IPS DF 6.9 (cell line): ENCODE measurements at regions not wholly inside any gene's neighbourhood (a gene's known extent, or its start where the extent isn't known, plus 50 kb on each side); places are given as distances from the start of the nearest gene placed in this dataset.

ENCODE experiments used
- DNase-seq: peaks from one replicate; pipeline ENCODE4 v3.0.0-alpha.2; 2013; ENCODE audit warnings: low read depth, low spot score
- H3K27ac ChIP-seq: one replicate; pipeline ENCODE4 v1.5.1; 2013; ENCODE audit warnings: low read length, control low read depth
- H3K27me3 ChIP-seq: 2 replicates; pipeline ENCODE4 v1.6.1; 2013; ENCODE audit warnings: mild to moderate bottlenecking, low read length; ENCODE audit not compliant: control insufficient read depth, insufficient read depth
- H3K36me3 ChIP-seq: 2 replicates; pipeline ENCODE4 v1.6.1; 2013; ENCODE audit warnings: low read length; ENCODE audit not compliant: control insufficient read depth, insufficient read depth
- H3K4me1 ChIP-seq: 2 replicates; pipeline ENCODE4 v1.6.1; 2013; ENCODE audit warnings: low read length; ENCODE audit not compliant: control insufficient read depth, insufficient read depth
- H3K4me3 ChIP-seq: 2 replicates; pipeline ENCODE4 v1.5.1; 2013; ENCODE audit warnings: mild to moderate bottlenecking, low read length
- H3K9me3 ChIP-seq: 2 replicates; pipeline ENCODE4 v1.6.1; 2013; ENCODE audit warnings: low read length, inconsistent platforms; ENCODE audit not compliant: control insufficient read depth, insufficient read depth
- WGBS: extraction: QIAGEN DNeasy Blood & Tissue Kit; methylation state at CpG from one replicate; pipeline ENCODE4 v1.1.7; 2013; ENCODE audit warnings: mixed read lengths, missing lambda C conversion rate; ENCODE audit not compliant: insufficient read length, insufficient coverage; 5-methylcytosine and 5-hydroxymethylcytosine counted together

DNA sequence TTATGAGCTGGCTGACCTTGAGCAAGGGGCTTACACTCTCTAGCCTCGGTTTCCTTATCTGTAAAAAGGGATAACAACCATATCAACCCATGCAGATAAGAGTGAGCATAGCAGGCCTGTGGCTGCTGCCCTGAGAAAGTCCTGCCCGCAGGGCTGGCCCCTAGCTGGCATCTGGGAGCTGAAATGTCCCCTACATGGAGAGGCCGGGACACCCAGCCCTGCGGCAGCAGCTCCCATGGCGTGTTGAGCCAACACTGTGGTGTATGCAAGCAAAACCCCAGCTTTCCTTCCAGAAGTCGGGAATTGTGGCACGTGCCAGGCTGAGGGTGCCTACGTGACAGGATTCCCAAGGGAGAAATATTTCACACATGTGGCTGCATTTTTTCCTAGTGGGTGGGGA is 358.9 kb downstream of the CTTN start:
- H3K4me3 ChIP-seq, result no peak overlapping the region
- peaks cover 2% of the 10 kb centered on the region; the same call in 1 of the 2 replicates for H3K4me1 ChIP-seq
- H3K36me3 ChIP-seq, result no peaks in the 10 kb centered on the region
- H3K27me3 ChIP-seq, result no peaks in the 10 kb centered on the region
- no peak overlapping the region for H3K27ac ChIP-seq
- DNase-seq, result no peak
- no peaks in the 10 kb centered on the region for H3K9me3 ChIP-seq
- no CpG with 5 or more reads among the region's 8 CpGs for WGBS

- no CpG with 5 or more reads among the region's 20 CpGs for WGBS
- no peaks in the 10 kb centered on the region for H3K27me3 ChIP-seq
Measured at GRCh38 chr11:70758206-70758605, 359.9 kb downstream of the CTTN start.

GRCh38 chr11:70759846-70760245 is 361.5 kb downstream of the CTTN start:
- Histone ChIP-seq H3K4me3 (no peak overlapping the region), H3K27ac (no peak overlapping the region), H3K36me3 (no peaks in the 10 kb centered on the region), H3K27me3 (no peaks in the 10 kb centered on the region), H3K4me1 (peaks cover 2% of the 10 kb centered on the region; the same call in 1 of the 2 replicates), H3K9me3 (no peaks in the 10 kb centered on the region)
- no peak for DNase-seq
- no CpG with 5 or more reads among the region's 8 CpGs for WGBS

More at GRCh38 chr11:70758206-70758605, 359.9 kb downstream of the CTTN start:
- Histone ChIP-seq H3K36me3 (no peaks in the 10 kb centered on the region), H3K27ac (no peak overlapping the region), H3K9me3 (no peaks in the 10 kb centered on the region), H3K4me1 (peaks cover 2% of the 10 kb centered on the region; the same call in 1 of the 2 replicates), H3K4me3 (no peak overlapping the region)
- no peak for DNase-seq

DNA sequence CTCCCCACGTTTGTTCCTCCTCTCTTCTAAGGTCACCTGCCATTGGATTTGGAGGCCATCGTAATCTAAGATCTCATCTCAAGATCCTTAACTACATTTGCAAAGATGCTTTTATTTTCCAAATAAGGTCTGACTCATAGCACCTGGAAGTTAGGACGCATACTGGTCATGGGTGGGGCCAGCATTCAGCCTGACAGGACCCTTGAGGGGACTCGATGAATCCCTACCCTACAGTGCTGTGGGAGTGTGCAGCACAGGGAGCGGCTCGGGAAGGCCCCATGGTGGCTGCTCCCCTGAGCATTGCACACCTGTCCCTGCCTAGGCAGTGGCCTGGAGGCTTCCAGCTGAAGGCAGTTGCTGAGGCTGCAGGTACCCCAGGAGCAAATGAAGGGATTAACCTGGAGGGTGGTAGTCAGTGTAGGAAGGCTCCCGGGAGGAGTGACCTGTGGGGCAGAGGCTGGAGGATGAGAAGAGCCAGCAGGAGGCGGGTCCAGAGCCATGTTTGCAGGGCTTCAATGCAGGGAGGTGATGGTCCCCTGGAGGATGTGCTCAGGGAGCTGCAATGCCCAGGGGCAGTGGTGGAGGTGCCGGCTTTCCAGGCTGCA is 362.2 kb downstream of the CTTN start:
- no peak overlapping the region for H3K4me3 ChIP-seq
- H3K36me3 ChIP-seq, result no peaks in the 10 kb centered on the region
- no peaks in the 10 kb centered on the region for H3K9me3 ChIP-seq
- no peak overlapping the region for H3K27ac ChIP-seq
- WGBS, result no CpG with 5 or more reads among the region's 9 CpGs
- no peaks in the 10 kb centered on the region for H3K27me3 ChIP-seq
- peaks cover 2% of the 10 kb centered on the region; the same call in 1 of the 2 replicates for H3K4me1 ChIP-seq
- no peak for DNase-seq

DNA sequence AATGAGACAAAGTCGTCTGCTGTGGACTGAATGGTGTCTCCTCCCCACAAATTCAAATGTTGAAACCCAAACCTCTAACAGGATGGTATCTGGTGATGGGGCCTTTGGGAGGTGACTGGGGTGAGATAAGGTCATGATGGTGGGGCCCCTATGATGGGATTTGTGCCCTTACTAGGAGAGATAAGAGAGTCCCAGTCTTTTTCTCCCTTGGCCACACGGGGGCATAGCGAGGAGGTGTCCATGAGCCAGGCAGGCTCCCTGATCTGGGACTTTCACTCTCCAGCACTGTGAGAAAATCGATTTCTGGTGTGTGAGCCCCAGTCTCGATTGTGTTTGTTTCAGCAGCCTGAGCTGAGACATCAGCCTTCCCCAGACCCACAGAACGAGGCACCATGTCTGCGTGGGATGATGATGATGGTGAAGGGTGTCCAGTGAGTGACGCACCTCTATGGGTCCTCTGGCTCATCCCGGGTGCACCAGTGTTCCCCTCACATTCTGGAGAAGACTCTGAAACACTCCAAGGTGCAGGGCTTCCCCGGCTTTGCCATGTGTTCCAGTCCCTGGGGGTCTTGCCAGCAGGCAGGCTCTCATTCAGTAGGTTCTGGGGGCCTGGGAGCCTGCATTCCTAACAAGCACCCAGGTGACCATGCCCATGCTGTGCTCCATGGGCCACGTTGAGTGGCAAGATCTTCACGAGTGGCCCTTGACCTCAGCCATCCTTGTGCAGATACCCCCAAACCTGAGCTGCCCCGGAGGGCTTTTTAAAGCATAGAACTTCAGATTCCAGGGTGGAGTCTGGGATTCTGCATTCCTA is 363.0 kb downstream of the CTTN start:
- H3K27ac ChIP-seq, result no peak overlapping the region
- no peaks in the 10 kb centered on the region for H3K27me3 ChIP-seq
- DNase-seq, result no peak
- H3K4me3 ChIP-seq, result no peak overlapping the region
- peaks cover 2% of the 10 kb centered on the region; the same call in 1 of the 2 replicates for H3K4me1 ChIP-seq
- H3K9me3 ChIP-seq, result no peaks in the 10 kb centered on the region
- WGBS, result no CpG with 5 or more reads among the region's 13 CpGs
- H3K36me3 ChIP-seq, result no peaks in the 10 kb centered on the region

DNA sequence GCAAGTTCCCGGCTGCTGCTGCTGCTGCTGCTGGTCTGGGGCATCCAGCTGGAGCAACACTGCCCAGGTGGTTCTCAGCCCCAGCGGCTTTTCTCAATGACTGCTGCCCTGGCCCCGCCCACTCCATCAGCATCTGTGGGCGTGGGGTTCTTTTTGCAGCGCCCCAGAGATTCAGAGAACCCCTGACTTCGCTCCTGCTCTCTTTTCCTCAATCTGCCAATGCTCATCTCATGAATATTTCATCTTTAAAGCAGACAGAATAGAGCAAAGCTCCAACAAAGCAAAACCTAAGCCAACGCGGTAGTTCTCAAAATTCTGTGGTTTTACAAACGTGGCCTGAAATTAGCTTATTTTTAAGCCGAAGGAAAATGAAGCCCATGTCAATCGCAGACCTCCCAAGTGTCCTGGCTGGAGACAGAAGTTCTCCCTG is 363.6 kb downstream of the CTTN start:
- no CpG with 5 or more reads among the region's 11 CpGs for WGBS
- no peaks in the 10 kb centered on the region for H3K27me3 ChIP-seq
- peaks cover 2% of the 10 kb centered on the region; the same call in 1 of the 2 replicates for H3K4me1 ChIP-seq
- H3K4me3 ChIP-seq, result no peak overlapping the region
- H3K36me3 ChIP-seq, result no peaks in the 10 kb centered on the region
- H3K9me3 ChIP-seq, result no peaks in the 10 kb centered on the region
- H3K27ac ChIP-seq, result no peak overlapping the region
- DNase-seq, result no peak

DNA sequence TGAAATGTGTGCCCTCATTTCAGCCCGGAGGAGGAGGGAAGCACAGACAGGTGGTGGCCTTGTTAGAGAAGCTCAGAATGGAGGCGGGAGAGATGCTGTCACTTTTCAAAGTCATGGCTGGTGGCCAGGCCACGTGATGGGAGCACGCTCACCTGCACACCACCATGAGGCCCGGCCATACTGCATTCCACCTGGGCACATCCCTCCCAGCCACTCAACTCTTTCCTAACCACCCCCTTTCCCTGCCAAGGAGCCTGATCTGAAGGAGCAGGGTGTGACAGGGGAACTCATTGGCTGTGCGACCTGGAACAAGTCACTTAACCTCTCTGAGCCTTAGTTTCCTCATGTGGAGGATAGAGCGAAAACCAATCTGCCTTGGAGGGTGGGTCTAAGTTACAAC is 364.5 kb downstream of the CTTN start:
- WGBS, result no CpG with 5 or more reads among the region's 7 CpGs
- Histone ChIP-seq H3K4me3 (no peak overlapping the region), H3K9me3 (no peaks in the 10 kb centered on the region), H3K27ac (no peak overlapping the region), H3K36me3 (no peaks in the 10 kb centered on the region), H3K4me1 (peaks cover 2% of the 10 kb centered on the region; the same call in 1 of the 2 replicates), H3K27me3 (no peaks in the 10 kb centered on the region)
- no peak for DNase-seq

GRCh38 chr11:70763606-70764005 is 365.3 kb downstream of the CTTN start:
- Histone ChIP-seq H3K27ac (no peak overlapping the region), H3K4me1 (peaks cover 2% of the 10 kb centered on the region; the same call in 1 of the 2 replicates), H3K36me3 (no peaks in the 10 kb centered on the region), H3K9me3 (no peaks in the 10 kb centered on the region), H3K4me3 (no peak overlapping the region), H3K27me3 (no peaks in the 10 kb centered on the region)
- no peak for DNase-seq
- WGBS, result no CpG with 5 or more reads among the region's 3 CpGs

DNA sequence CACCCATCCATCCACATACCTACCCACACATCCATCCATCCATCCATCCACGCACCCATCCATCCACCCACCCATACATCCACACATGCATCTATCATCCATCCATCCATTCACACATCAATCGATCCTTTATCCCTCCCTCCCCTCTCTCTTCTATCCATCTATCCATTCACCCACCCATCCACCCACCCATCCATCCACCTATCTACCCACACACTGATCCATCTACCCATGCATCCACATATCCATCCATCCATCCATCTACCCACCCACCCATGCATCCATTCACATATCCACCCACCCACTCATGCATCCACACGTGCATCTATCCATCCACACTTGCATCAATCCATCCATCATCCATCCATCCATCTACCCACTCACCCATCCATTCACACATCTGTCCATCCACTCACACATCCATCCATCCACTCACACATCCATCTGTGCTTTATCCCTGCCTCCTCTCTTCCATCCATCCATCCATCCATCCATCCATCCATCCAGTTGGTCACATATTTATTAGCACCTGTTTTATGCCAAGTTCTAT is 366.1 kb downstream of the CTTN start:
- Histone ChIP-seq H3K9me3 (no peaks in the 10 kb centered on the region), H3K4me1 (peaks cover 2% of the 10 kb centered on the region; the same call in 1 of the 2 replicates), H3K27ac (no peak overlapping the region), H3K36me3 (no peaks in the 10 kb centered on the region), H3K4me3 (no peak overlapping the region), H3K27me3 (no peaks in the 10 kb centered on the region)
- no peak for DNase-seq
- WGBS, result 98% methylated on average over 2 of the region's 3 CpGs

DNA sequence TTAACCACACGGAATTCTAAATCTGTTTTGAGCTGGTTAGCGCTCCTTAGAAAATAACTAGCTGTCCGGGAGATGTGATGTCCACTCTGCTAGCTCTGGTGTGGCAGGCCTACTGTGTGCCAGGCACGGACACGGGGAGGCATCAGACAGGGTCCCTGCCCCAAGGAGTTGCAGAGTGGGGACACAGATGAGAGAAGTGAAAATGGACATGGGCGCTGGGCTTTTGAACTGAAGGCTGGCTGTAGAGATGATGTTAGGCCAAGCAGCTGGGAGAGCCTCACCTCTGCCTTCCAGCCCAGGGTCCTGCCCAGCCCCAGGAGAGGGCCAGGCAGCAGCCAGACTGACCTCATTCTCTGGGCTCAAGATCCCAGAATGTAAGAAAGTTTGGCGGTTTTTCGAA is 368.6 kb downstream of the CTTN start:
- H3K36me3 ChIP-seq, result no peaks in the 10 kb centered on the region
- H3K27ac ChIP-seq, result no peak overlapping the region
- H3K27me3 ChIP-seq, result no peaks in the 10 kb centered on the region
- WGBS, result no CpG with 5 or more reads among the region's 8 CpGs
- DNase-seq, result no peak
- no peaks in the 10 kb centered on the region for H3K4me1 ChIP-seq
- H3K4me3 ChIP-seq, result no peak overlapping the region
- no peaks in the 10 kb centered on the region for H3K9me3 ChIP-seq
